K562 (cell line): ENCODE measurements at regions not wholly inside any gene's neighbourhood (a gene's known extent, or its start where the extent isn't known, plus 50 kb on each side); places are given as distances from the start of the nearest gene placed in this dataset.

Experiments used
- ASH1L ChIP-seq: fragments of 450-650 bp; IDR thresholded peaks from 2 replicates; pipeline ENCODE4 v1.6.1; 2018; ENCODE audit warnings: borderline replicate concordance, mild to moderate bottlenecking, low read depth; ENCODE audit not compliant: partially characterized antibody
- ATF3 ChIP-seq, 2 experiments: fragments of 450-650 bp in 1 of 2; sonication (generic) in 1 of 2; formaldehyde crosslinking in 1 of 2; IDR thresholded peaks in 1 of 2; conservative IDR thresholded peaks in 1 of 2; 2 replicates each; pipeline versions ENCODE4 v1.6.1 to v1.8.1; 2016 to 2023; ENCODE audit warnings: mild to moderate bottlenecking in 2 of 2, moderate library complexity in 2 of 2, inconsistent platforms in 1 of 2, missing genetic modification reagents in 1 of 2
- E2F5 ChIP-seq: sonication (generic); formaldehyde crosslinking; IDR thresholded peaks from 2 replicates; pipeline ENCODE4 v1.8.0; 2022; ENCODE audit warnings: mild to moderate bottlenecking, missing genetic modification reagents
- GABPB1 ChIP-seq: sonication (generic); formaldehyde crosslinking; IDR thresholded peaks from 2 replicates; pipeline ENCODE4 v1.8.0; 2022; ENCODE audit warnings: mild to moderate bottlenecking, missing genetic modification reagents
- HDAC6 ChIP-seq: IDR thresholded peaks from 2 replicates; pipeline ENCODE4 v1.6.1; 2012; ENCODE audit warnings: low read depth, mild to moderate bottlenecking, control low read depth, inconsistent platforms, low read length, moderate library complexity
- HNRNPK ChIP-seq: fragments of 200-400 bp; formaldehyde crosslinking; IDR thresholded peaks from one replicate; pipeline ENCODE4 v1.6.1; 2018; ENCODE audit warnings: mild to moderate bottlenecking, low read depth, low read length; ENCODE audit not compliant: poor library complexity, severe bottlenecking
- KAT7 ChIP-seq: sonication (generic); formaldehyde crosslinking; IDR thresholded peaks from 2 replicates; pipeline ENCODE4 v1.8.0; 2022; ENCODE audit warnings: missing genetic modification reagents, mild to moderate bottlenecking, borderline replicate concordance
- LARP7 ChIP-seq: fragments of 450-650 bp; IDR thresholded peaks from 2 replicates; pipeline ENCODE4 v1.6.1; 2016
- MAZ ChIP-seq, 2 experiments: fragments of 450-650 bp in 1 of 2; sonication (generic) in 1 of 2; formaldehyde crosslinking; IDR thresholded peaks in 1 of 2; conservative IDR thresholded peaks in 1 of 2; 2 replicates each; pipeline versions ENCODE4 v1.4.0 to v1.5.0; 2020; ENCODE audit warnings: mild to moderate bottlenecking in 1 of 2, missing genetic modification reagents in 1 of 2
- MNT ChIP-seq, 2 experiments: fragments of 450-650 bp; conservative IDR thresholded peaks; 2 replicates each; pipeline ENCODE4 v1.6.1; 2017; ENCODE audit warnings: mild to moderate bottlenecking in 2 of 2, moderate library complexity in 2 of 2
- NR3C1 ChIP-seq: sonication (generic); formaldehyde crosslinking; IDR thresholded peaks from 2 replicates; pipeline ENCODE4 v1.8.1; 2022; ENCODE audit warnings: missing genetic modification reagents
- PHTF2 ChIP-seq: fragments of 250-450 bp; sonication (Bioruptor Pico); IDR thresholded peaks from 2 replicates; pipeline ENCODE4 v1.5.0; 2021; ENCODE audit warnings: mild to moderate bottlenecking
- PREB ChIP-seq: sonication (generic); formaldehyde crosslinking; IDR thresholded peaks from 2 replicates; pipeline ENCODE4 v1.8.1; 2023; ENCODE audit warnings: mild to moderate bottlenecking, missing genetic modification reagents
- ZFP91 ChIP-seq: sonication (generic); formaldehyde crosslinking; IDR thresholded peaks from 2 replicates; pipeline ENCODE4 v1.8.0; 2022; ENCODE audit warnings: mild to moderate bottlenecking, missing genetic modification reagents
- ZNF395 ChIP-seq: fragments of 200-800 bp; sonication (Bioruptor generic); IDR thresholded peaks from 2 replicates; pipeline ENCODE4 v1.6.1; 2017; ENCODE audit warnings: missing genetic modification characterization, missing compliant biosample characterization
- ZNF584 ChIP-seq: fragments of 200-800 bp; sonication (Bioruptor generic); IDR thresholded peaks from 2 replicates; pipeline ENCODE4 v1.6.1; 2016; ENCODE audit warnings: low read depth, mild to moderate bottlenecking, missing genetic modification characterization, missing compliant biosample characterization

GRCh38 chr20:53677447-53678314 lies 84.0 kb upstream of the ZNF217 start (continued):
- TF ChIP-seq ZNF395 (peak; percentile 15; the same call in 1 of the 2 replicates), LARP7 (no peak), E2F5 (no peak), GABPB1 (CRISPR knock-in tag) (0 out of 2 replicates have a peak, but pooled peaks have one; percentile 42), PREB (CRISPR knock-in tag) (0 out of 2 replicates have a peak, but pooled peaks have one; percentile 41), MNT (conservative IDR thresholded peaks at IDR 0.05) (0 out of 4 replicates have a peak, but pooled peaks of 1 of the 2 experiments have one; percentile 42), MAZ (CRISPR knock-in tag; conservative IDR thresholded peaks at IDR 0.05 in 1 of 2, IDR thresholded peaks at IDR 0.05 in 1 of 2) (peak in 1 of 2 experiments; percentile 21; a peak in 2 of 4 replicates), HNRNPK (no peak), NR3C1 (CRISPR knock-in tag) (no peak), ATF3 (IDR thresholded peaks at IDR 0.05) (peak; percentile 51), ATF3 (CRISPR knock-in tag; conservative IDR thresholded peaks at IDR 0.05) (no peak), HDAC6 (no peak), ZNF584 (CRISPR knock-in tag) (peak; percentile 82; the same call in 1 of the 2 replicates), ZFP91 (CRISPR knock-in tag) (no peak), PHTF2 (CRISPR knock-in tag) (no peak), KAT7 (CRISPR knock-in tag) (0 out of 2 replicates have a peak, but pooled peaks have one; percentile 37), ASH1L (no peak)
